Neuronal stem cell (in vitro differentiated cells): ENCODE measurements at regions not wholly inside any gene's neighbourhood (a gene's known extent, or its start where the extent isn't known, plus 50 kb on each side); places are given as distances from the start of the nearest gene placed in this dataset.

Experiments used
- DNase-seq: peaks from one replicate; pipeline ENCODE4 v3.0.0-alpha.2; 2013; ENCODE audit warnings: low spot score
- H2AFZ ChIP-seq: one replicate; pipeline ENCODE4 v1.6.1; 2013; ENCODE audit warnings: mild to moderate bottlenecking, low read length, inconsistent platforms
- H2AK5ac ChIP-seq: 2 replicates; pipeline ENCODE4 v1.6.1; 2013; ENCODE audit warnings: low read depth, mild to moderate bottlenecking, inconsistent platforms, low read length, moderate library complexity, mixed read lengths
- H2BK120ac ChIP-seq: 2 replicates; pipeline ENCODE4 v1.6.1; 2013; ENCODE audit warnings: low read depth, mild to moderate bottlenecking, inconsistent platforms, low read length, moderate library complexity, mixed read lengths
- H2BK12ac ChIP-seq: one replicate; pipeline ENCODE4 v1.6.1; 2013; ENCODE audit warnings: low read length, inconsistent platforms
- H2BK15ac ChIP-seq: 2 replicates; pipeline ENCODE4 v1.6.1; 2013; ENCODE audit warnings: mild to moderate bottlenecking, low read length, inconsistent platforms, mixed read lengths
- H2BK5ac ChIP-seq: one replicate; pipeline ENCODE4 v1.6.1; 2013; ENCODE audit warnings: inconsistent platforms, mild to moderate bottlenecking, low read length, moderate library complexity
- H3K14ac ChIP-seq: one replicate; pipeline ENCODE4 v1.6.1; 2013; ENCODE audit warnings: low read length, inconsistent platforms
- H3K18ac ChIP-seq: 2 replicates; pipeline ENCODE4 v1.6.1; 2013; ENCODE audit warnings: low read length, inconsistent platforms
- H3K23ac ChIP-seq: 2 replicates; pipeline ENCODE4 v1.6.1; 2013; ENCODE audit warnings: low read depth, mild to moderate bottlenecking, mixed read lengths, low read length, inconsistent platforms; ENCODE audit not compliant: poor library complexity
- H3K27ac ChIP-seq: replicated peaks from 3 replicates; pipeline ENCODE4 v1.5.1; 2013; ENCODE audit warnings: low read length, inconsistent platforms
- H3K27me3 ChIP-seq, 3 experiments: 2 replicates each; pipeline ENCODE4 v1.6.1; 2013; ENCODE audit warnings: low read length in 3 of 3, mild to moderate bottlenecking in 2 of 3, inconsistent platforms in 1 of 3, low read depth in 1 of 3, mixed read lengths in 1 of 3, moderate library complexity in 1 of 3; ENCODE audit not compliant: control insufficient read depth in 3 of 3, insufficient read depth in 3 of 3
- H3K36me3 ChIP-seq, 2 donors: replicated peaks in 1 of 2; 2 replicates each; pipeline ENCODE4 v1.6.1; 2013; ENCODE audit warnings: low read length in 2 of 2; ENCODE audit not compliant: control insufficient read depth in 2 of 2, insufficient read depth in 2 of 2
- H3K4ac ChIP-seq: 2 replicates; pipeline ENCODE4 v1.6.1; 2013; ENCODE audit warnings: inconsistent platforms, mild to moderate bottlenecking, low read length, moderate library complexity
- H3K4me1 ChIP-seq, 2 donors: 1 replicate in 1 of 2; 2 replicates in 1 of 2; pipeline ENCODE4 v1.6.1; 2013; ENCODE audit warnings: low read length in 2 of 2, low read depth in 1 of 2; ENCODE audit not compliant: control insufficient read depth in 2 of 2, insufficient read depth in 1 of 2
- H3K4me2 ChIP-seq: one replicate; pipeline ENCODE4 v1.6.1; 2013; ENCODE audit warnings: mild to moderate bottlenecking, low read length, inconsistent platforms; ENCODE audit not compliant: insufficient read depth, poor library complexity, severe bottlenecking
- H3K4me3 ChIP-seq, 2 donors: 2 replicates each; pipeline ENCODE4 v1.5.1; 2013; ENCODE audit warnings: low read length in 2 of 2, mild to moderate bottlenecking in 2 of 2, inconsistent platforms in 1 of 2, moderate library complexity in 1 of 2
- H3K79me1 ChIP-seq: one replicate; pipeline ENCODE4 v1.6.1; 2013; ENCODE audit warnings: low read depth, mild to moderate bottlenecking, inconsistent platforms, low read length, moderate library complexity
- H3K9ac ChIP-seq: one replicate; pipeline ENCODE4 v1.6.1; 2013; ENCODE audit warnings: mild to moderate bottlenecking, low read depth, low read length, inconsistent platforms; ENCODE audit not compliant: poor library complexity
- H3K9me3 ChIP-seq, 2 donors: replicated peaks in 1 of 2; 2 replicates each; pipeline versions ENCODE3 to v1.6.1; 2013; ENCODE audit warnings: low read length in 2 of 2, mild to moderate bottlenecking in 2 of 2, inconsistent platforms in 1 of 2, low read depth in 1 of 2, mixed read lengths in 1 of 2, moderate library complexity in 1 of 2; ENCODE audit not compliant: control insufficient read depth in 2 of 2, insufficient read depth in 1 of 2
- H4K8ac ChIP-seq: one replicate; pipeline ENCODE4 v1.6.1; 2013; ENCODE audit warnings: low read depth, mild to moderate bottlenecking, inconsistent platforms, low read length, moderate library complexity
- H4K91ac ChIP-seq: one replicate; pipeline ENCODE4 v1.6.1; 2013; ENCODE audit warnings: low read length, low read depth, mild to moderate bottlenecking, inconsistent platforms; ENCODE audit not compliant: poor library complexity
- WGBS, 2 donors: extraction: QIAGEN DNeasy Blood & Tissue Kit; methylation state at CpG; one replicate each; pipeline ENCODE4 v1.1.7; 2013; ENCODE audit warnings: missing lambda C conversion rate in 2 of 2, mixed read lengths in 1 of 2; ENCODE audit not compliant: insufficient read length in 2 of 2, insufficient replicate concordance in 1 of 2; ENCODE audit errors: extremely low coverage in 2 of 2; 5-methylcytosine and 5-hydroxymethylcytosine counted together

GRCh38 chr12:107353312-107353711 is 260.0 kb upstream of the CRY1 start:
- WGBS, 2 donors, result no CpG with 5 or more reads among the region's 2 CpGs
- no peak overlapping the region for H3K27ac ChIP-seq
- H3K18ac ChIP-seq, result no peak overlapping the region

GRCh38 chr12:107355004-107355565 is 261.7 kb upstream of the CRY1 start:
- Histone ChIP-seq H3K4me3 (no peak overlapping the region), H2BK120ac (no peak overlapping the region), H3K18ac (no peak overlapping the region), H2BK12ac (no peak overlapping the region), H2BK15ac (no peak overlapping the region), H2BK5ac (no peak overlapping the region), H4K8ac (no peak overlapping the region), H3K4me2 (no peak overlapping the region), H4K91ac (no peak overlapping the region), H3K27ac (no peak overlapping the region), H3K36me3 (no peaks in the 10 kb centered on the region), H3K4me1 (no peaks in the 10 kb centered on the region), H3K9ac (no peak overlapping the region), H3K79me1 (no peaks in the 10 kb centered on the region), H3K23ac (no peak overlapping the region), H3K14ac (no peak overlapping the region), H2AK5ac (no peak overlapping the region), H3K9me3 (peaks cover 0 to 11% of the 10 kb centered on the region in 2 donors), H3K4ac (no peak overlapping the region), H3K27me3 (no peaks in the 10 kb centered on the region), H2AFZ (no peak overlapping the region)
- WGBS, 2 donors, result no CpG with 5 or more reads among the region's 10 CpGs
- DNase-seq, result no peak

More at GRCh38 chr12:107353312-107353711, 260.0 kb upstream of the CRY1 start:
- no peaks in the 10 kb centered on the region for H3K36me3 ChIP-seq
- H2BK120ac ChIP-seq, result no peak overlapping the region
- H4K91ac ChIP-seq, result no peak overlapping the region
- H3K4me1 ChIP-seq, result peaks cover 0 to 5% of the 10 kb centered on the region in 2 donors
- no peaks in the 10 kb centered on the region for H3K27me3 ChIP-seq
- H3K4me3 ChIP-seq, result no peak overlapping the region
- H2AK5ac ChIP-seq, result no peak overlapping the region
- DNase-seq, result no peak
- H3K4me2 ChIP-seq, result no peak overlapping the region
- H3K9me3 ChIP-seq, result peaks cover 0 to 11% of the 10 kb centered on the region in 2 donors
- no peak overlapping the region for H3K23ac ChIP-seq
- no peak overlapping the region for H3K14ac ChIP-seq
- H3K79me1 ChIP-seq, result no peaks in the 10 kb centered on the region
- H4K8ac ChIP-seq, result no peak overlapping the region
- no peak overlapping the region for H3K4ac ChIP-seq
- no peak overlapping the region for H3K9ac ChIP-seq
- no peak overlapping the region for H2AFZ ChIP-seq
- no peak overlapping the region for H2BK12ac ChIP-seq
- no peak overlapping the region for H2BK15ac ChIP-seq
- no peak overlapping the region for H2BK5ac ChIP-seq

- WGBS, 2 donors, result no CpG with 5 or more reads among the region's 1 CpG
- Histone ChIP-seq H3K27me3 (no peaks in the 10 kb centered on the region), H2AK5ac (no peak overlapping the region), H3K4me2 (no peak overlapping the region), H3K23ac (no peak overlapping the region), H3K9ac (no peak overlapping the region), H3K36me3 (no peaks in the 10 kb centered on the region), H3K14ac (no peak overlapping the region), H3K4me3 (no peak overlapping the region), H2BK12ac (no peak overlapping the region), H3K9me3 (peaks cover 0 to 11% of the 10 kb centered on the region in 2 donors), H3K18ac (no peak overlapping the region), H4K8ac (no peak overlapping the region), H3K4me1 (no peaks in the 10 kb centered on the region), H2BK120ac (no peak overlapping the region), H2BK5ac (no peak overlapping the region), H2AFZ (no peak overlapping the region), H3K79me1 (no peaks in the 10 kb centered on the region), H2BK15ac (no peak overlapping the region), H3K27ac (no peak overlapping the region), H3K4ac (no peak overlapping the region), H4K91ac (no peak overlapping the region)
- DNase-seq, result no peak
These were observed 262.3 kb upstream of the CRY1 start for GRCh38 chr12:107355612-107356011.

GRCh38 chr12:107356266-107356936 is 263.1 kb upstream of the CRY1 start:
- H4K8ac ChIP-seq, result no peak overlapping the region
- no peak overlapping the region for H3K4me3 ChIP-seq
- H3K14ac ChIP-seq, result no peak overlapping the region
- no peak overlapping the region for H2BK12ac ChIP-seq
- no peak overlapping the region for H2BK120ac ChIP-seq
- no peaks in the 10 kb centered on the region for H3K27me3 ChIP-seq
- H3K9ac ChIP-seq, result no peak overlapping the region
- H3K4ac ChIP-seq, result no peak overlapping the region
- H2BK15ac ChIP-seq, result no peak overlapping the region
- no peak overlapping the region for H2BK5ac ChIP-seq
- DNase-seq, result no peak
- H3K27ac ChIP-seq, result no peak overlapping the region
- H4K91ac ChIP-seq, result no peak overlapping the region
- H3K36me3 ChIP-seq, result no peaks in the 10 kb centered on the region
- H2AK5ac ChIP-seq, result no peak overlapping the region
- peaks cover 0 to 11% of the 10 kb centered on the region in 2 donors for H3K9me3 ChIP-seq
- H3K18ac ChIP-seq, result no peak overlapping the region
- no peaks in the 10 kb centered on the region for H3K79me1 ChIP-seq
- H3K4me1 ChIP-seq, result no peaks in the 10 kb centered on the region
- WGBS, 2 donors, result no CpG with 5 or more reads among the region's 7 CpGs
- H2AFZ ChIP-seq, result no peak overlapping the region
- H3K4me2 ChIP-seq, result no peak overlapping the region
- no peak overlapping the region for H3K23ac ChIP-seq
